Right ventricle myocardium superior (tissue), 1 donor: ENCODE measurements at regions not wholly inside any gene's neighbourhood (a gene's known extent, or its start where the extent isn't known, plus 50 kb on each side); places are given as distances from the start of the nearest gene placed in this dataset.
"Not testable (repeated sequence)": the region's sequence is repeated elsewhere in the genome, so short reads cannot be mapped to it uniquely, and the experiment has no call there.

ENCODE experiments used
- ATAC-seq: fragments of 200-7000 bp; cut with Tn5 transposase; one replicate; pipeline ENCODE4 v1.9.1; 2020; ENCODE audit warnings: mild to moderate bottlenecking; ENCODE audit not compliant: poor library complexity
- DNase-seq: peaks from one replicate; pipeline ENCODE4 v3.0.0-alpha.2; 2020
- intact Hi-C: fragments of 100-400 bp; cut with DNase I; formaldehyde crosslinking; loops from one replicate; pipeline ENCODE4 v1.11.2; 2022
- donor health status: DM: no; HTN: yes; CAD: no; lungs with severe emphysema.

- ATAC-seq = no peak
- intact Hi-C loops = no loop called here
- DNase-seq = no peak
Measured at GRCh38 chr10:28199941-28200340, 102.9 kb downstream of the MPP7 start.

GRCh38 chr10:28190196-28190595, 112.7 kb downstream of the MPP7 start:
- DNase-seq = no peak
- no peak for ATAC-seq
- intact Hi-C loops = no loop called here

GRCh38 chr10:28188526-28188925, 114.3 kb downstream of the MPP7 start:
- DNase-seq = no peak
- intact Hi-C loops = loop anchor here (10.0 kb wide), 1 partner anchor 444 kb away; the partner anchor contains the start of gene MKX
- no peak for ATAC-seq

GRCh38 chr10:28186887-28187578, 115.8 kb downstream of the MPP7 start:
- no peak for ATAC-seq
- intact Hi-C loops = loop anchor here (10.0 kb wide), 1 partner anchor 442 kb away; the partner anchor contains the start of gene MKX
- DNase-seq = no peak

GRCh38 chr10:28186461-28186860, 116.4 kb downstream of the MPP7 start:
- intact Hi-C loops = loop anchor here (10.0 kb wide), 1 partner anchor 442 kb away; the partner anchor contains the start of gene MKX
- no peak for ATAC-seq
- no peak for DNase-seq

- intact Hi-C loops = loop anchor here (10.0 kb wide), 1 partner anchor 440 kb away; the partner anchor contains the start of gene MKX
- ATAC-seq (no peak), DNase-seq (no peak)
Measured at GRCh38 chr10:28184810-28185209, 118.1 kb downstream of the MPP7 start.

GRCh38 chr10:28181478-28182096, 121.3 kb downstream of the MPP7 start:
- intact Hi-C loops = loop anchor here (10.0 kb wide), 1 partner anchor 437 kb away; the partner anchor contains the start of gene MKX
- ATAC-seq = no peak
- DNase-seq = no peak

- intact Hi-C loops = loop anchor here (10.0 kb wide), 1 partner anchor 436 kb away; the partner anchor contains the start of gene MKX
- no peak for ATAC-seq
Measured at GRCh38 chr10:28180654-28181053, 122.2 kb downstream of the MPP7 start.

GRCh38 chr10:28179743-28180099, 123.1 kb downstream of the MPP7 start:
- intact Hi-C loops = loop anchor here (10.0 kb wide), 1 partner anchor 435 kb away; the partner anchor contains the start of gene MKX
- ATAC-seq (no peak), DNase-seq (no peak)

More at GRCh38 chr10:28180654-28181053, 122.2 kb downstream of the MPP7 start:
- DNase-seq = no peak

GRCh38 chr10:28179006-28179742, 123.7 kb downstream of the MPP7 start:
- DNase-seq = no peak
- peak; percentile 79 for ATAC-seq

GRCh38 chr10:28177944-28178637, 124.8 kb downstream of the MPP7 start:
- DNase-seq (no peak), ATAC-seq (peak; percentile 43)
- intact Hi-C loops = no loop called here

More at GRCh38 chr10:28179006-28179742, 123.7 kb downstream of the MPP7 start:
- intact Hi-C loops = no loop called here

GRCh38 chr10:28176498-28176897, 126.4 kb downstream of the MPP7 start:
- intact Hi-C loops, ATAC-seq, DNase-seq: not testable (repeated sequence)

- DNase-seq (no peak), ATAC-seq (no peak)
- intact Hi-C loops = no loop called here
Measured at GRCh38 chr10:28172223-28172610, 130.6 kb downstream of the MPP7 start.

GRCh38 chr10:28171468-28172222, 131.2 kb downstream of the MPP7 start:
- DNase-seq (no peak), ATAC-seq (peak; percentile 95)
- intact Hi-C loops = no loop called here

- no peak for ATAC-seq
- intact Hi-C loops = no loop called here
- DNase-seq = no peak
Measured at GRCh38 chr10:28169525-28169924, 133.3 kb downstream of the MPP7 start.

- intact Hi-C loops = no loop called here
- DNase-seq (no peak), ATAC-seq (no peak)
Measured at GRCh38 chr10:28160866-28161405, 141.9 kb downstream of the MPP7 start.

GRCh38 chr10:28157379-28157778, 145.5 kb downstream of the MPP7 start:
- no peak for ATAC-seq
- DNase-seq = no peak
- intact Hi-C loops = no loop called here

GRCh38 chr10:28155726-28156125, 147.1 kb downstream of the MPP7 start:
- DNase-seq = no peak
- no peak for ATAC-seq
- intact Hi-C loops = no loop called here
